ENCODE measurements at regions not wholly inside any gene's neighbourhood (a gene's known extent, or its start where the extent isn't known, plus 50 kb on each side); places are given as distances from the start of the nearest gene placed in this dataset.

- no peak for DNase-seq (ENCODE audit: low read depth)
Measured at GRCh38 chr1:244945109-244945671, 80.8 kb upstream of the HNRNPU start.

GRCh38 chr1:244941121-244941520 lies 76.8 kb upstream of the HNRNPU start:
- no peak for DNase-seq (ENCODE audit: low read depth)

GRCh38 chr1:244937099-244937498 lies 72.8 kb upstream of the HNRNPU start:
- no peak for DNase-seq (ENCODE audit: low read depth)

DNA sequence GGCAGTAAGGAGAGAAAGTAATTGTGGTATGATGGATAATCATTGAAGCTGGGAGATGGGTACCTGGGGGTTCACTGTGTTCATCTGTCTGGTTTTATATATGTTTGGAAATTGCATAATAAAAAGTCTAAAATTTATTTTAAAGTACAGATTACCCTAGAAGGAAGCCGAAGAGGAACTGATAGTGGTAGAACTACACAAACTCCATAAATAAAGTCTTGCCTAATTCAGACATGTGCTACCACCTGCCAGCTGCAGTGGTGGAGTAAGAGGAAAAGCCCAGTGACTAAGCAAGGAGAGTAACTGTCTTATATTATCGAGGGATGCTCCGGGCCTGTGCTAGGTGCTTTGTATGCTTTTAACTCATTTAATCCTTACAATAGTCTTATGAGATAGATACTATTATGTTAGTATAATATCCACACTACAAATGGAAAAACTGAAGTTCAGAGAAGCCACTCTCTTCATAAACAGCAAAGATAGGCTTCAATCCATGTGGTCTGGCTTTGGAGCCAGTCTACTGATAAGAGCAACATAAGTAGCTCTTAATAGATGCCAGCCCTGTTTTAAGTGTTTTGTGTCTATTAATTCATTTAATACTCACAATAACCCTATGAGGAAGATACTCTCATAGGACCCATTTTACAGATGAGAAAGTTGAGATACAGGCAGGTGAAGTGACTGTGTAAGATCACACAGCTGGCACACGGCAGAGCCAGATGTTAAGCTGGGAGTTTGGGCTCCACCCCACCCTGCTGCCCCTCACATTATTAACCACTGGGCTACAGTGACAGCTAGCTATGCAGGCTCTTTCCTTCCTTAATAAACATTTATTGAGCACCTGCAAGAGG lies 56.8 kb upstream of the HNRNPU start:
- no peak for DNase-seq (ENCODE audit: low read depth)

- peak; percentile 6 for DNase-seq (ENCODE audit: low read depth)
Measured at GRCh38 chr1:244919320-244920282, 55.3 kb upstream of the HNRNPU start.

DNA sequence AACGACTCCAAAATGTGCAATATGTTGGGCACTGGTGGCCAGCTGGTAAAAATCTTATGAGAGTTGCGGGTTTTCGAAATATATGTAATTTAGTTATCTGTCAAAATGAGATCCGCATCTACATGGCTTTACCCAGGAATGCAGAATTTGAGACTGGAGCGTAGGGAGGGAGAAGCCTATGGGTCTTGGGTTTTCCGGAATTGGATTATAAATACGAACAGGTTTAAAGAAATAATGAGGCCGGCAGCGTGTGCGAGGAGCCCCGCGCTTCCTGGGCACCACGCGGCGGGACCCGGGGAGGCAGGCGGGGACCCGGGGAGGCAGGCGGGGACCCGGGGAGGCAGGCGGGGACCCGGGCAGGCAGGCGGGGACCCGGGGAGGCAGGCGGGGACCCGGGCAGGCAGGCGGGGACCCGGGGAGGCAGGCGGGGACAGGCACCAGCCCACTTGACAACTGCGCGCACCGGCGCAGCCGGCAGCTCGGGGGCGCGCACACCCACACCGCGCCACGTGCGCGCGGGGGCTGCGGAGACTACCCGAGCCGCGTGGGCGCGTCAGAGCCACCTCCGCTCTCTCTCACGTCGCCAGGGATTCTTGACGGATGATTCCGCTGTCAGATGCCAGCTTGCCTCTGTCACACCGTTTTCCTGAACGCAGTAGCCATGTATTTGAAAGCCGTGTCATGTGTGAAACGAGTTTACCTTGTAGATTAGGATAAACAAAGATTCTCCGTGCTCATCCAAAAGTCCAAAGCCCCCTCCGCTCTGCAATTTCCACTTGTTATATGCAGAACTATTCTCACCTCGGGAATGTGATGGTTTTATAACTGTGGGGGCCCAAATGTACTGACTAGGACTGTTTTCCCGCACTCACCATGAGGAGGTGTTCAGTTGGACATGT lies 54.3 kb upstream of the HNRNPU start:
- peak; percentile 35 for DNase-seq (ENCODE audit: low read depth)

GRCh38 chr1:244917073-244917670 lies 52.8 kb upstream of the HNRNPU start:
- no peak for DNase-seq (ENCODE audit: low read depth)

GRCh38 chr1:244915736-244916135 lies 51.4 kb upstream of the HNRNPU start:
- no peak for DNase-seq (ENCODE audit: low read depth)

- no peak for DNase-seq (ENCODE audit: low read depth)
Measured at GRCh38 chr1:244914761-244915160, 50.4 kb upstream of the HNRNPU start.
